ENCODE measurements at regions not wholly inside any gene's neighbourhood (a gene's known extent, or its start where the extent isn't known, plus 50 kb on each side); places are given as distances from the start of the nearest gene placed in this dataset.

DNA sequence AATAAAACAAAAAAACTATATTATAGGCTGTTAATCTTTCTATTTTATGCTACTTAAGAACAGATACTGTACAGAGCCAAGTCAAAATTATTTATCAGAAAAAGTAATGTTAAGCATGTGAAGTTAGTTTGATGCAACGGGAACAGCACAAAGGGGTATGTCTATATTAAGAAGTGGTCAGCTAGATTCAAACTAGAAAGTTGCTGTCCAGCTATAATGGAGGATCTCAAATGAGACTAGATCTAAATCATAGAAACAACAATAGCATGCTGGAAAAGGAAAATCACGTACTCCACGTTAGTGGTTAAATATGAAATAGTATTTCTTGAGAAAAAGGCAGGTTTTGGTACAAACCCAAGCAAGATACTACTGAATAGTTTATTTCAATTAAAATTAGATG is 1124.0 kb downstream of the GRIK2 start:
- no peaks in the 10 kb centered on the region for H3K9me3 ChIP-seq
- TF ChIP-seq POLR2A (IDR thresholded peaks at IDR 0.05): no peak
- TF ChIP-seq, protein P1, sequence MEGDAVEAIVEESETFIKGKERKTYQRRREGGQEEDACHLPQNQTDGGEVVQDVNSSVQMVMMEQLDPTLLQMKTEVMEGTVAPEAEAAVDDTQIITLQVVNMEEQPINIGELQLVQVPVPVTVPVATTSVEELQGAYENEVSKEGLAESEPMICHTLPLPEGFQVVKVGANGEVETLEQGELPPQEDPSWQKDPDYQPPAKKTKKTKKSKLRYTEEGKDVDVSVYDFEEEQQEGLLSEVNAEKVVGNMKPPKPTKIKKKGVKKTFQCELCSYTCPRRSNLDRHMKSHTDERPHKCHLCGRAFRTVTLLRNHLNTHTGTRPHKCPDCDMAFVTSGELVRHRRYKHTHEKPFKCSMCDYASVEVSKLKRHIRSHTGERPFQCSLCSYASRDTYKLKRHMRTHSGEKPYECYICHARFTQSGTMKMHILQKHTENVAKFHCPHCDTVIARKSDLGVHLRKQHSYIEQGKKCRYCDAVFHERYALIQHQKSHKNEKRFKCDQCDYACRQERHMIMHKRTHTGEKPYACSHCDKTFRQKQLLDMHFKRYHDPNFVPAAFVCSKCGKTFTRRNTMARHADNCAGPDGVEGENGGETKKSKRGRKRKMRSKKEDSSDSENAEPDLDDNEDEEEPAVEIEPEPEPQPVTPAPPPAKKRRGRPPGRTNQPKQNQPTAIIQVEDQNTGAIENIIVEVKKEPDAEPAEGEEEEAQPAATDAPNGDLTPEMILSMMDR (IDR thresholded peaks at IDR 0.05): no peak
- intact Hi-C loops (cut with DNase I; ENCODE audit: low total_unique reads): no loop called here
- H3K27me3 ChIP-seq: no peaks in the 10 kb centered on the region
- WGBS, 2 donors: 82 to 91% methylated on average over 3 of the region's 3 CpGs
- DNase-seq: no peak
- no peak overlapping the region for H3K4me3 ChIP-seq
- H3K4me1 ChIP-seq: no peaks in the 10 kb centered on the region
- H3K27ac ChIP-seq: no peak overlapping the region
- no peaks in the 10 kb centered on the region for H3K36me3 ChIP-seq (ENCODE audit: low read depth, missing control alignments)

DNA sequence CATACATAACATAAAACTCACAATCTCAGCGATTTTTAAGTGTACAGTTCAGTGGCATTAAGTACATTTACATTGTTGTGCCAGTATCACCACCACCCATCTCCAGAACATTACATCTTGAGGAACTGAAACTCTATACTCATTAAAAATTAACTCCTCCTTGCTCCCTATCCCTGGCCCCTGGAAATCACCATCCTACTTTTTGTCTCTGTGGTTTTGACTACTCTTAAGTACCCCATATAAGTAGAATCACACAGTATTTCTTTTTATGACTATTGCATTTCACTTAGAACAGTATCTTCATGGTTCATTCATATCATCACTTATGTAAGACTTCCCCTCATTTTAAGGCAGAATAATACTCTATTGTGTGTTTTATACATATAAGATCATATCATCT is 1108.1 kb downstream of the GRIK2 start:
- Histone ChIP-seq H3K27ac (no peak overlapping the region), H3K4me3 (no peak overlapping the region), H3K9me3 (no peaks in the 10 kb centered on the region), H3K4me1 (no peaks in the 10 kb centered on the region), H3K27me3 (no peaks in the 10 kb centered on the region), H3K36me3 (ENCODE audit: low read depth, missing control alignments) (no peaks in the 10 kb centered on the region)
- TF ChIP-seq, protein P1 (IDR thresholded peaks at IDR 0.05): no peak
- no peak for TF ChIP-seq POLR2A (IDR thresholded peaks at IDR 0.05)
- intact Hi-C loops (cut with DNase I; ENCODE audit: low total_unique reads): no loop called here
- DNase-seq: no peak
- WGBS, 2 donors: 76 to 83% methylated on average over 1 of the region's 1 CpG

DNA sequence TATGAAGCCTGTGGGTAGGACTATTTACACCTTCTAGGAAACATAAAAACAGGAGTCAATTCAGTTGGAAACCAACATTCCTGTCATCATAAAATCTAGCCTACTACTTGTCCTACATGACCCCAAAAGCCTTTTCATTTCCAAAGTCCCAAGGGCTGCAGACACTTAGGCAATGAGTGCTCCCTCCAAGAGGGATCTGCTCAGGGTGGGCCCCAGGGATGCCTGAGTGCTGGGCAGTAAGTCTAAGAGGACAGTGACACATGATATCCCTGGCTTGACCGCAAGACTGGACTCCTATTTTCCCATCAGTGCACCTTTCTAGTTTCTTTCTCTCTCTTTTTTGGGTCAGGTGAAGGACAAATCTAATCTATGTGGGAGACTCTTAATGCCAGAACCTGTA is 1101.3 kb downstream of the GRIK2 start:
- H3K4me3 ChIP-seq: no peak overlapping the region
- 85 to 92% methylated on average over 1 of the region's 1 CpG for WGBS, 2 donors
- H3K4me1 ChIP-seq: no peaks in the 10 kb centered on the region
- intact Hi-C loops (cut with DNase I; ENCODE audit: low total_unique reads): no loop called here
- H3K27ac ChIP-seq: no peak overlapping the region
- no peaks in the 10 kb centered on the region for H3K36me3 ChIP-seq (ENCODE audit: low read depth, missing control alignments)
- TF ChIP-seq POLR2A (IDR thresholded peaks at IDR 0.05): no peak
- TF ChIP-seq, protein P1 (IDR thresholded peaks at IDR 0.05): no peak
- DNase-seq: no peak
- no peaks in the 10 kb centered on the region for H3K27me3 ChIP-seq
- H3K9me3 ChIP-seq: no peaks in the 10 kb centered on the region

- no peak for TF ChIP-seq POLR2A (IDR thresholded peaks at IDR 0.05)
- TF ChIP-seq, protein P1 (IDR thresholded peaks at IDR 0.05): no peak
- H3K27me3 ChIP-seq: no peaks in the 10 kb centered on the region
- DNase-seq: no peak
- intact Hi-C loops (cut with DNase I; ENCODE audit: low total_unique reads): no loop called here
- no peaks in the 10 kb centered on the region for H3K9me3 ChIP-seq
- H3K27ac ChIP-seq: no peak overlapping the region
- no peaks in the 10 kb centered on the region for H3K36me3 ChIP-seq (ENCODE audit: low read depth, missing control alignments)
- H3K4me3 ChIP-seq: no peak overlapping the region
- no peaks in the 10 kb centered on the region for H3K4me1 ChIP-seq
- 91 to 92% methylated on average over 4 of the region's 4 CpGs for WGBS, 2 donors
These were observed 1100.0 kb downstream of the GRIK2 start for GRCh38 chr6:102493485-102493884.

- Histone ChIP-seq H3K4me3 (no peak overlapping the region), H3K27ac (no peak overlapping the region), H3K36me3 (ENCODE audit: low read depth, missing control alignments) (no peaks in the 10 kb centered on the region), H3K27me3 (no peaks in the 10 kb centered on the region), H3K4me1 (no peaks in the 10 kb centered on the region), H3K9me3 (no peaks in the 10 kb centered on the region)
- intact Hi-C loops (cut with DNase I; ENCODE audit: low total_unique reads): no loop called here
- WGBS, 2 donors: 51 to 58% methylated on average over 2 of the region's 2 CpGs
- DNase-seq: no peak
- TF ChIP-seq, protein P1 (IDR thresholded peaks at IDR 0.05): no peak
- TF ChIP-seq POLR2A (IDR thresholded peaks at IDR 0.05): no peak
These were observed 1095.2 kb downstream of the GRIK2 start for GRCh38 chr6:102488729-102489128.

Data from testis (tissue), 2 donors.